GM12873 (cell line): ENCODE measurements at regions not wholly inside any gene's neighbourhood (a gene's known extent, or its start where the extent isn't known, plus 50 kb on each side); places are given as distances from the start of the nearest gene placed in this dataset.

Experiments
- CTCF ChIP-seq: IDR thresholded peaks from 2 replicates; pipeline ENCODE4 v1.5.1; 2012; ENCODE audit warnings: low read depth, mild to moderate bottlenecking, moderate library complexity, low read length, control low read depth; ENCODE audit not compliant: insufficient read depth; ENCODE audit errors: missing control alignments

GRCh38 chr11:32039149-32039548 lies 51.7 kb upstream of the RCN1 start:
- TF ChIP-seq CTCF, result no peak

- no peak for TF ChIP-seq CTCF
These were observed 56.2 kb upstream of the RCN1 start for GRCh38 chr11:32034680-32035079.

- TF ChIP-seq CTCF, result no peak
These were observed 56.7 kb upstream of the RCN1 start for GRCh38 chr11:32034149-32034548.

- TF ChIP-seq CTCF, result no peak
These were observed 57.4 kb upstream of the RCN1 start for GRCh38 chr11:32033491-32033890.

- TF ChIP-seq CTCF, result no peak
These were observed 57.8 kb upstream of the RCN1 start for GRCh38 chr11:32033067-32033466.

GRCh38 chr11:32032478-32032877 lies 58.4 kb upstream of the RCN1 start:
- TF ChIP-seq CTCF, result no peak

GRCh38 chr11:32032052-32032451 lies 58.8 kb upstream of the RCN1 start:
- no peak for TF ChIP-seq CTCF

GRCh38 chr11:32030875-32031503 lies 59.9 kb upstream of the RCN1 start:
- no peak for TF ChIP-seq CTCF
